ENCODE measurements at regions not wholly inside any gene's neighbourhood (a gene's known extent, or its start where the extent isn't known, plus 50 kb on each side); places are given as distances from the start of the nearest gene placed in this dataset.

DNA sequence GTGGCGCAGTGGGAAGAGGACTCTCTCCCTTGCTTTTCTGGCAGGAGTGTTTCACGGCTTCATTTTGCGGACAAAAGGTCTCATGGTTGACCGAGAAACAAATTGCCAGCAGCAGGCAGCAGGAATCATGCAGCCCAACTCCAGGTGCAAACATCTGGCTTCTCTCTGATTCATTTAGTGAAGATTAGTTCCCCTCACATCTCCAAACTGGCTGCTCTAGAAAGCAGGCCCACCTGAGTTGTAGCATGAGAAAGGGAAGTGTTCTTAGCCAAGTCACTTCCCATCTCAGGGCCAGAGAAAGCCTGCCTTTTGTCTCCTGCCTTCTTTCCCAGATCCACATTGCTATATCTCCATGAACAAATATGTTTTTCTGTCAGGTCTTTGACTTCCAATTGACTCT, 120.8 kb upstream of the CCDC196 start:
- Mint-ChIP-seq H3K4me1 (peaks cover 3% of the 10 kb centered on the region; the same call in 1 of the 3 replicates), H3K27me3 (ENCODE audit: insufficient read depth, low read depth, poor library complexity) (no peaks in the 10 kb centered on the region), H3K4me3 (no peak overlapping the region), H3K27ac (no peak overlapping the region), H3K36me3 (ENCODE audit: low read depth) (no peaks in the 10 kb centered on the region), H3K9me3 (no peaks in the 10 kb centered on the region)
- no peaks in the 10 kb centered on the region for H3K4me1 ChIP-seq (ENCODE audit: insufficient read depth)
- no peaks in the 10 kb centered on the region for H4K20me1 ChIP-seq (replicated peaks; ENCODE audit: insufficient read depth)
- H3K27ac ChIP-seq (ENCODE audit: low read depth): no peak overlapping the region
- DNase-seq (ENCODE audit: low spot score) (no peak), ATAC-seq (no peak)
- H3K4me2 ChIP-seq: no peak overlapping the region
- H3K27me3 ChIP-seq (ENCODE audit: insufficient read depth): no peaks in the 10 kb centered on the region
- no peaks in the 10 kb centered on the region for H3K79me2 ChIP-seq (replicated peaks; ENCODE audit: insufficient read depth)
- H3K9me2 ChIP-seq (ENCODE audit: insufficient read depth): no peaks in the 10 kb centered on the region
- H3K4me3 ChIP-seq: no peak overlapping the region
- H3K36me3 ChIP-seq (ENCODE audit: insufficient read depth): no peaks in the 10 kb centered on the region
- TF ChIP-seq ZNF331 (CRISPR knock-in tag; IDR thresholded peaks at IDR 0.05; ENCODE audit: low read depth) (no peak), EZH2 (IDR thresholded peaks at IDR 0.05; ENCODE audit: low read depth, unreplicated experiment) (no peak), NANOG (IDR thresholded peaks at IDR 0.05; ENCODE audit: borderline replicate concordance) (no peak), CREB1 (CRISPR knock-in tag; IDR thresholded peaks at IDR 0.05; ENCODE audit: low read depth) (no peak), ZNF114 (CRISPR knock-in tag; IDR thresholded peaks at IDR 0.05) (no peak), ZNF462 (CRISPR knock-in tag; IDR thresholded peaks at IDR 0.05) (no peak), JUNB (IDR thresholded peaks at IDR 0.05; ENCODE audit: unreplicated experiment) (no peak)
- H2AFZ ChIP-seq: no peak overlapping the region
- no peaks in the 10 kb centered on the region for H3F3A ChIP-seq (replicated peaks; ENCODE audit: low read depth)
